Liver (tissue), 8 donors: ENCODE measurements at regions not wholly inside any gene's neighbourhood (a gene's known extent, or its start where the extent isn't known, plus 50 kb on each side); places are given as distances from the start of the nearest gene placed in this dataset.

Experiments
- DNase-seq: peaks from one replicate; pipeline ENCODE4 v3.0.0-alpha.2; 2017; ENCODE audit warnings: low spot score
- H3K27ac ChIP-seq, 2 donors: one replicate each; pipeline ENCODE4 v1.7.0; 2013; ENCODE audit warnings: inconsistent platforms in 2 of 2, low read length in 2 of 2, control low read depth in 1 of 2, low read depth in 1 of 2, mild to moderate bottlenecking in 1 of 2
- H3K27me3 ChIP-seq, 4 donors: one replicate each; pipeline versions ENCODE4 v1.6.1 to v1.7.0; 2013; ENCODE audit warnings: low read length in 3 of 4, inconsistent platforms in 1 of 4, mild to moderate bottlenecking in 1 of 4, moderate library complexity in 1 of 4; ENCODE audit not compliant: control insufficient read depth in 4 of 4, insufficient read depth in 4 of 4
- H3K36me3 ChIP-seq, 4 donors: one replicate each; pipeline versions ENCODE4 v1.6.1 to v1.7.0; 2013; ENCODE audit warnings: low read length in 3 of 4, mild to moderate bottlenecking in 3 of 4, low read depth in 1 of 4, moderate library complexity in 1 of 4; ENCODE audit not compliant: control insufficient read depth in 4 of 4, insufficient read depth in 3 of 4
- H3K4me1 ChIP-seq, 4 donors: one replicate each; pipeline versions ENCODE4 v1.6.1 to v1.7.0; 2013; ENCODE audit warnings: low read length in 3 of 4, mild to moderate bottlenecking in 3 of 4, moderate library complexity in 1 of 4; ENCODE audit not compliant: control insufficient read depth in 4 of 4, insufficient read depth in 4 of 4
- H3K4me3 ChIP-seq, 3 donors: one replicate each; pipeline versions ENCODE4 v1.6.1 to v1.7.0; 2013; ENCODE audit warnings: low read length in 3 of 3, control low read depth in 1 of 3, low read depth in 1 of 3, mild to moderate bottlenecking in 1 of 3
- H3K9ac ChIP-seq, 2 donors: one replicate each; pipeline ENCODE4 v1.7.0; 2013; ENCODE audit warnings: low read length in 2 of 2, mild to moderate bottlenecking in 2 of 2, moderate library complexity in 2 of 2, control low read depth in 1 of 2, low read depth in 1 of 2
- H3K9me3 ChIP-seq, 4 donors: one replicate each; pipeline versions ENCODE4 v1.6.1 to v1.7.0; 2013; ENCODE audit warnings: low read length in 3 of 4; ENCODE audit not compliant: control insufficient read depth in 4 of 4
- ATF3 ChIP-seq: IDR thresholded peaks from 2 replicates; pipeline ENCODE4 v1.6.1; 2016; ENCODE audit warnings: antibody characterized with exemption
- CTCF ChIP-seq: fragments of 150-350 bp; IDR thresholded peaks from 2 replicates; pipeline ENCODE4 v1.5.1; 2017; ENCODE audit warnings: improper control_type of control experiment, low read depth, low read length; ENCODE audit not compliant: missing input control
- EGR1 ChIP-seq, 2 donors: IDR thresholded peaks; 2 replicates each; pipeline ENCODE4 v1.6.1; 2016 to 2018; ENCODE audit warnings: antibody characterized with exemption in 2 of 2, low read depth in 2 of 2
- FOXA1 ChIP-seq: IDR thresholded peaks from 2 replicates; pipeline ENCODE4 v1.6.1; 2016; ENCODE audit warnings: antibody characterized with exemption
- FOXA2 ChIP-seq: IDR thresholded peaks from 2 replicates; pipeline ENCODE4 v1.6.1; 2016; ENCODE audit warnings: antibody characterized with exemption
- GABPA ChIP-seq, 2 donors: IDR thresholded peaks in 1 of 2; conservative IDR thresholded peaks in 1 of 2; 2 replicates each; pipeline ENCODE4 v1.6.1; 2016; ENCODE audit warnings: antibody characterized with exemption in 2 of 2, mild to moderate bottlenecking in 1 of 2, moderate library complexity in 1 of 2
- HNF4A ChIP-seq, 2 donors: conservative IDR thresholded peaks; 2 replicates each; pipeline ENCODE4 v1.6.1; 2016; ENCODE audit warnings: antibody characterized with exemption in 2 of 2, mild to moderate bottlenecking in 2 of 2
- HNF4G ChIP-seq: IDR thresholded peaks from 2 replicates; pipeline ENCODE4 v1.6.1; 2016; ENCODE audit warnings: antibody characterized with exemption
- JUND ChIP-seq, 2 donors: IDR thresholded peaks; 2 replicates each; pipeline ENCODE4 v1.6.1; 2016; ENCODE audit warnings: antibody characterized with exemption in 2 of 2
- MAX ChIP-seq: IDR thresholded peaks from 2 replicates; pipeline ENCODE4 v1.6.1; 2016; ENCODE audit warnings: antibody characterized with exemption
- NR2F2 ChIP-seq: IDR thresholded peaks from 2 replicates; pipeline ENCODE4 v1.6.1; 2016; ENCODE audit warnings: antibody characterized with exemption
- RAD21 ChIP-seq, 2 donors: IDR thresholded peaks; 2 replicates each; pipeline ENCODE4 v1.6.1; 2016; ENCODE audit warnings: antibody characterized with exemption in 2 of 2, mild to moderate bottlenecking in 2 of 2
- REST ChIP-seq: IDR thresholded peaks from 2 replicates; pipeline ENCODE4 v1.6.1; 2016; ENCODE audit warnings: antibody characterized with exemption, mild to moderate bottlenecking
- RXRA ChIP-seq, 2 donors: IDR thresholded peaks; 2 replicates each; pipeline ENCODE4 v1.6.1; 2017 to 2018; ENCODE audit warnings: antibody characterized with exemption in 2 of 2, mild to moderate bottlenecking in 1 of 2
- SP1 ChIP-seq: IDR thresholded peaks from 2 replicates; pipeline ENCODE4 v1.6.1; 2018; ENCODE audit warnings: antibody characterized with exemption, mild to moderate bottlenecking
- TAF1 ChIP-seq: conservative IDR thresholded peaks from 2 replicates; pipeline ENCODE4 v1.6.1; 2016; ENCODE audit warnings: antibody characterized with exemption, mild to moderate bottlenecking
- YY1 ChIP-seq: IDR thresholded peaks from 2 replicates; pipeline ENCODE4 v1.6.1; 2016; ENCODE audit warnings: antibody characterized with exemption, mild to moderate bottlenecking
- ZBTB33 ChIP-seq: IDR thresholded peaks from 2 replicates; pipeline ENCODE4 v1.6.1; 2016; ENCODE audit warnings: antibody characterized with exemption
- WGBS: extraction: QIAGEN DNeasy Blood & Tissue Kit; methylation state at CpG from one replicate; pipeline ENCODE4 v1.1.7; 2013; 5-methylcytosine and 5-hydroxymethylcytosine counted together
- donor health status: healthy.
- donor health status: healthy.
- donor health status: healthy.
- donor health status: healthy.
- donor health status: healthy.

- Histone ChIP-seq H3K27ac (no peak overlapping the region), H3K27me3 (no peaks in the 10 kb centered on the region), H3K4me3 (no peak overlapping the region), H3K4me1 (peaks cover 0 to 5% (median 2%) of the 10 kb centered on the region in 4 donors), H3K9ac (no peak overlapping the region), H3K36me3 (no peaks in the 10 kb centered on the region), H3K9me3 (no peaks in the 10 kb centered on the region)
- TF ChIP-seq ATF3 (peak; percentile 20), NR2F2 (peak; percentile 40), JUND (IDR thresholded peaks at IDR 0.05) (no peak), RAD21 (IDR thresholded peaks at IDR 0.05) (peak; percentile 84 to 94), SP1 (peak; percentile 37), FOXA1 (no peak), RXRA (IDR thresholded peaks at IDR 0.05) (peak; percentile 63 to 80), HNF4G (no peak), FOXA2 (peak; percentile 8), CTCF (peak; percentile 76), YY1 (peak; percentile 92), HNF4A (conservative IDR thresholded peaks at IDR 0.05) (peak; percentile 68 to 73), ZBTB33 (no peak), MAX (peak; percentile 36), GABPA (IDR thresholded peaks at IDR 0.05 in 1 of 2, conservative IDR thresholded peaks at IDR 0.05 in 1 of 2) (no peak)
- DNase-seq: peak; percentile 68
- WGBS: 37% methylated on average over 15 of the region's 15 CpGs
Observed at GRCh38 chr11:12599408-12600143, 74.6 kb upstream of the TEAD1 start.

GRCh38 chr11:12600829-12601228 lies 73.4 kb upstream of the TEAD1 start:
- no peak overlapping the region for H3K9ac ChIP-seq
- H3K27me3 ChIP-seq: no peaks in the 10 kb centered on the region
- 44% methylated on average over 6 of the region's 6 CpGs for WGBS
- H3K4me1 ChIP-seq: peaks cover 0 to 5% (median 2%) of the 10 kb centered on the region in 4 donors
- no peak overlapping the region for H3K4me3 ChIP-seq
- H3K27ac ChIP-seq: no peak overlapping the region
- H3K9me3 ChIP-seq: no peaks in the 10 kb centered on the region
- no peaks in the 10 kb centered on the region for H3K36me3 ChIP-seq
- no peak for DNase-seq
- TF ChIP-seq FOXA2 (no peak), EGR1 (IDR thresholded peaks at IDR 0.05; ENCODE audit: low read depth in 2 of 2) (no peak), GABPA (IDR thresholded peaks at IDR 0.05 in 1 of 2, conservative IDR thresholded peaks at IDR 0.05 in 1 of 2) (no peak), NR2F2 (no peak), MAX (no peak), REST (no peak), HNF4G (peak; percentile 72), RXRA (IDR thresholded peaks at IDR 0.05) (peak; percentile 25 to 44), RAD21 (IDR thresholded peaks at IDR 0.05) (peak; percentile 25 to 49), FOXA1 (no peak), HNF4A (conservative IDR thresholded peaks at IDR 0.05) (peak; percentile 82 to 86), JUND (IDR thresholded peaks at IDR 0.05) (no peak), YY1 (no peak), ZBTB33 (no peak), TAF1 (no peak), CTCF (no peak)
